Ishikawa (cell line): ENCODE measurements at regions not wholly inside any gene's neighbourhood (a gene's known extent, or its start where the extent isn't known, plus 50 kb on each side); places are given as distances from the start of the nearest gene placed in this dataset.

Experiments
- CEBPB ChIP-seq: IDR thresholded peaks from 2 replicates; pipeline ENCODE4 v1.6.1; 2012
- CREB1 ChIP-seq: IDR thresholded peaks from 2 replicates; pipeline ENCODE4 v1.6.1; 2012; ENCODE audit warnings: low read depth
- EGR1 ChIP-seq: IDR thresholded peaks from 2 replicates; pipeline ENCODE4 v1.6.1; 2012
- EP300 ChIP-seq: IDR thresholded peaks from 2 replicates; pipeline ENCODE4 v1.6.1; 2012; ENCODE audit warnings: borderline replicate concordance
- MAX ChIP-seq: IDR thresholded peaks from 2 replicates; pipeline ENCODE4 v1.6.1; 2012
- NFIC ChIP-seq: IDR thresholded peaks from 2 replicates; pipeline ENCODE4 v1.6.1; 2012
- RAD21 ChIP-seq: IDR thresholded peaks from 2 replicates; pipeline ENCODE4 v1.6.1; 2012; ENCODE audit warnings: low read depth
- TAF1 ChIP-seq: IDR thresholded peaks from 2 replicates; pipeline ENCODE4 v1.6.1; 2012; ENCODE audit warnings: low read depth, mild to moderate bottlenecking
- TEAD4 ChIP-seq: IDR thresholded peaks from 2 replicates; pipeline ENCODE4 v1.6.1; 2012
- USF1 ChIP-seq: IDR thresholded peaks from 2 replicates; pipeline ENCODE4 v1.6.1; 2012

GRCh38 chr9:74357577-74357976 lies 139.6 kb upstream of the RORB start:
- TF ChIP-seq TEAD4 (no peak), RAD21 (no peak), EP300 (no peak), CEBPB (no peak), MAX (no peak), USF1 (no peak), CREB1 (no peak), EGR1 (no peak), NFIC (no peak), TAF1 (no peak)
